NCI-H2107 treated with DMSO at 0.1 percent for 48 hours (cell line): ENCODE measurements at regions not wholly inside any gene's neighbourhood (a gene's known extent, or its start where the extent isn't known, plus 50 kb on each side); places are given as distances from the start of the nearest gene placed in this dataset.
"Not testable (repeated sequence)": the region's sequence is repeated elsewhere in the genome, so short reads cannot be mapped to it uniquely, and the experiment has no call there.

Experiments used
- DNase-seq: peaks from one replicate; lab custom pipeline; 2025; ENCODE audit not compliant: unreplicated experiment; lab: John Stamatoyannopoulos, UW

DNA sequence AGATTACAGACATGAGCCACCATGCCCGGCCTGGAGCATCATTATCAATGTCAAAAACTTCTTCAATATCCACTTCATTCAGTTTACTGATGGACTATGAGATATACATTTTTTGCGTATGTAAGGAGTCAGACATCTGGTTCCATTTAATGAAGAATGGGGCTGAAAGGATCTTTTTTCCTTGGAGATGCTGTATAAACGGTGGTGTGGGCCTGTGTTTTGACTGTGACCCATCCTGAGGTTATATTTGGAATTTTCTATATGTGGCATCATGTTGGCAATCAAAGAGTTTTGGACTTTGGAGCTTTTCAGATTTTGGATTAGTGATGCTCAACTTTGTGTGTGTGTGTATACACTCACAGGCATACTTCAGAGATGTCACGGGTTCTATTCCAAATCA is 85.7 kb upstream of the FBXL17 start:
- DNase-seq = no peak

DNA sequence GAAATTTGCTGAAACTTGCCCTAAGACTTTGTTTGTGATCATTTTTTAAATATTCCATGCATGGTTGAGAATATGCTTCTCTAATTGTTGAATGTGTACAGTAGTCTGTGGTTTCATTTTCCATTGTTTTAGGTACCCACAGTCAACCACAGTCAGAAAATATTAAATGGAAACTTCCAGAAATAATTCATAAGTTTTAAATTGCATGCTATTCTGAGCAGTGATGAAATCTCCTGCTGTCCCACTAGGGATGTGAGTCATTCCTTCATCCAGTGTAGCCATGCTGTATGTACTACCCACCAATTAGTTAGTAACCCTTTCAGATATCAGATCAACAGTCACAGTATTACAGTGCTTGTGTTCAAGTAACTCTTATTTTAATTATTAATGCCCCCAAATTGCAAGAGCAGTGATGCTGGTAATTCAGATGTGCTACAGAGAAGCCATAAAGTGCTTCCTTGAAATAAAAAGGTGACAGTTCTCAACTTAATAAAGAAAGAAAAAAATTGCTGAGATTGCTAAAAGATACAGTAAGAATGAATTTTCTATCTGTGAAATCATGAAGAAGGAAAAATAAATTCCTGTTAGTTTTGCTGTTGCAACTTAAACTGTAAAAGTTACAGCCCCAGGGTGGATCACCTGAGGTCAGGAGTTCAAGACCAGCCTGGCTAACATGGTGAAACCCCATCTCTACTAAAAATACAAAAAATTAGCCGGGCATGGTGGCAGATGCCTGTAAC is 79.9 kb upstream of the FBXL17 start:
- no peak for DNase-seq

DNA sequence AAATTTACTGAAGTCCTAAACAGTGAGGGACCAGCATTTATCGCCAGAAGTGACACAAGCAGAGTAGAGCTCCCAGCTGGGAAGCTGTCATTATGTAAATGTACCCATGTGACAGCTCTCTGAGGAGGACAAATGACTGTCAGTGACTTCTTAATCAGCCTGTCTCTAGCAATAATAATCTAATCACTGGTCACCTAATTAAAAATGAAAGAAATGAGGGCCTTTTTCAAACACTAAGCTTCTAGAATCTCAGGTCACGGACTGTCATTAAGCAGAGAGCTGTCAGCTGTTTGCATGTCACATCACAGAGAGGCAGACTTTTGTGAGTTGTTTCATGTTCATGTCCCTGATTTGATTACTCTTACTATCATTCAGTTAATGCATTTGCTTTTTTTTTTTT is 77.9 kb upstream of the FBXL17 start:
- DNase-seq = no peak

DNA sequence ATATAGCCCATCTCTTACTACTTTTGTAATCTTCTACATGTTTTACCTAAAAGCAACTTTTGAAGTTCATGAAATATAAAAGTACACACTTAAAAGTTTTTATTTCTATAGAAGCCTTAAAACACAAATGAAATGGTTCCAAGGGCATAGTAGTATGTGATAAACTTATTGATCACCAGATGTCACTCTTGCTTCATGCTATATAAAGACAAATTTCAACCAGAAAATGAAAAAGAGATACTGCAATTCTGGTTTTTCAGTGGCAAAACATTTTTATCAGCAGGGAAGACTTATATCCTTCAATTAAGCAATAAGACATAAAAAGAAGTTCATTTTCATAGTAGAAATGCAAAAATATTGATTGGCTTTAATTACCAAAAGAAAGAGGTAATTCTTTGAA is 69.4 kb upstream of the FBXL17 start:
- DNase-seq = no peak

DNA sequence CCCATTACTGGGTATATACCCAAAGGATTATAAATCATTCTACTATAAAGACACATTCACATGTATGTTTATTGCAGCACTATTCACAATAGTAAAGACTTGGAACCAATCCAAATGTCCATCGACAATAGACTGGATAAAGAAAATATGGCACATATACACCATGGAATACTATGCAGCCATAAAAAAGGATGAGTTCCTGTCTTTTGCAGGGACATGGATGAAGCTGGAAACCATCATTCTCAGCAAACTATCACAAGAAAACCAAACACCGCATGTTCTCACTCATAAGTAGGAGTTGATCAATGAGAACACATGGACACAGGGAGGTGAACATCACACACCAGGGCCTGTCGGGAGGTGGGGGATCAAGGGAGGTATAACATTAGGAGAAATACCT is 62.2 kb upstream of the FBXL17 start:
- not testable (repeated sequence) for DNase-seq

DNA sequence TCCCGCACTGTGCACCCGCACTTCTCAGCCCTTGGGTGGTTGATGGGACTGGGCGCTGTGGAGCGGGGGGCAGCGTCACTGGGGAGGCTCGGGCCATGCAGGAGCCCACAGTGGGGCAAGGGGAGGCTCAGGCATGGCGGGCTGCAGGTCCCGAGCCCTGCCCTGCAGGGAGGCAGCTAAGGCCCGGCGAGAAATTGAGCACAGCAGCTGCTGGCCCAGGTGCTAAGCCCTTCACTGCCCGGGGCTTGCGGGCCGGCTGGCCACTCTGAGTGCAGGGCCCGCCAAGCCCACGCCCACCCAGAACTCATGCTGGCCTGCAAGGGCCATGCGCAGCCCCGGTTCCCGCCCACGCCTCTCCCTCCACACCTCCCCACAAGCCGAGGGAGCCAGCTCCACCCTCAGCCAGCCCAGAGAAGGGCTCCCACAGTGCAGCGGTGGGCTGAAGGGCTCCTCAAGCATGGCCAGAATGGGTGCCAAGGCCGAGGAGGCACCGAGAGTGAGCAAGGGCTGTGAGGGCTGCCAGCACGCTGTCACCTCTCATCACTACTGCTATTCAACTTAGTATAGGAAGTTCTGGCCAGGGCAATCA is 60.3 kb upstream of the FBXL17 start:
- not testable (repeated sequence) for DNase-seq

DNA sequence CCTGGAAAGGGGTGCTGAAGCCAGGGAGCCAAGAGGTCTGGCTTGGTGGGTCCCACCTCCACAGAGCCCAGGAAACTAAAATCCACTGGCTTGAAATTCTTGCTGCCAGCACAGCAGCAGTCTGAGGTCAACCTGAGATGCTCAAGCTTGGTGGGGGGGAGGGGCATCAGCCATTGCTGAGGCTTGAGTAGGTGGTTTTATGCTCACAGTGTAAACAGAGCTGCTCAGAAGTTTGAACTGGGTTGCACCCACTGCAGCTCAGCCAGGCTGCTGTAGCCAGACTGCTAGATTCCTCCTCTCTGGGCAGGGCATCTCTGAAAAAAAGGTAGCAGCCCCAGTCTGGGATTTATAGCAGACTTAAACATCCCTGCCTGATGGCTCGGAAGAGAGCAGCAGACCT is 55.5 kb upstream of the FBXL17 start:
- DNase-seq = no peak

DNA sequence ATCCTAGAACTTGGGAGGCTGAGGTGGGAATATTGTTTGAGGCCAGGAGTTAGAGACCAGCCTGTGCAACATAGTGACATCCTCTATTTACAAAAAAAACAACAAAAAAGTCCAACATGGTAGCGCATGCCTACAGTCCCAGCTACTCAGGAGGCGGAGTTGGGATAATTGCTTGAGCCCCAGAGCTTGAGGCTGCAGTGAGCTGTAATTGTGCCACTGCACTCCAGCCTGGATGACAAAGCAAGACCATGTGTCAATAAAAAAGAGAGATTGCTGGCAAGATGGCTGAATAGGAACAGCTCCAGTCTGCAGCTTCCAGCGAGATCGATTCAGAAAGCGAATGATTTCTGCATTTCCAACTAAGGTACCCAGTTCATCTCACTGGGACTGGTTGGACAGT is 54.8 kb upstream of the FBXL17 start:
- no peak for DNase-seq

DNA sequence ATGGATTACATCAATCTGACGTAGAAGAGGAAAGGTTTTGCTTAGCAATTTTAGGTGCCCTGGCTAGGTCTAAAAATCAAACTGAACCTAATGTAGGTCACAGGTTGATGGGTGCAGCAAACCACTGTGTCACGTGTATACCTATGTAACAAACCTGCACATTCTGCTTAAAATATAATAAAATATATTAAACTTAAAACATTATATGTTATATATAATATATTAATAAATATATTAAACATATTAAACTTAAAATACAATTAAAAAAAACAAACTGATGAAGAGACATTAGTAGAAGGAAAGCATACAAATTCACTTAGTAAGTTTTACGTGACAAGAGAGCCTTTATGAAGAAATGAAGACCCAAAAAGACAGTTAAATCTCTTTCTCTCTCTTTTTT is 51.7 kb upstream of the FBXL17 start:
- DNase-seq = no peak

DNA sequence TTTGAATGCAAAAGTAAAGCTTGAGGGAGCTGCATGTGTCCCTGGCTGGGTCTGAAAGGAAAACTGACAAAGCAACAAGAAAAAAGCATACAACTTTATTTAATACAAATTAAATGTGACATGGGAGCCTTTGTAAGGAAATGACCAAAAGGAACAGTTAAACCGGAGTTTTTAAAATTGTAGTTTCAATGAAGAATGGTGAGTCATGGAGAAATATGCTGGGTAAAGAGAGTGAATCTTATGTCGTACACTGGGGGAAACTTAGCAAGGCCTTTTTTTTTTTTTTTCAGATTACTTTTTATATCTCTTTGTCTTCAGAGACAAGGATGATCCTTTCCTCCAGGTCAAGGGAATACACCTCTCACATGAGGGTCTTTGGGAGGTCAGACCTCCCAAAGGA is 50.1 kb upstream of the FBXL17 start:
- DNase-seq = no peak
